A673 (cell line): ENCODE measurements at regions not wholly inside any gene's neighbourhood (a gene's known extent, or its start where the extent isn't known, plus 50 kb on each side); places are given as distances from the start of the nearest gene placed in this dataset.

Source experiments
- BruUV-seq: library from RNA; stranded (reverse); fragments of 400-500 nt; replicated peaks from 2 replicates; lab custom pipeline; 2021; lab: Mats Ljungman, UMichigan
- CTCF ChIA-PET: fragments of 300-600 bp; sonication (Branson Sonifier 250); formaldehyde crosslinking; loops from one replicate; lab custom pipeline; 2022; ENCODE audit warnings: antibody characterized with exemption; lab: Charles Lee
- POLR2A ChIA-PET: fragments of 300-600 bp; sonication (Branson Sonifier 250); formaldehyde crosslinking; loops from one replicate; lab custom pipeline; 2022; ENCODE audit warnings: antibody characterized with exemption; ENCODE audit not compliant: low non-redundant PET; lab: Charles Lee
- DNase-seq: peaks from one replicate; pipeline ENCODE4 v3.0.0-alpha.2; 2015; ENCODE audit warnings: low spot score
- H3K27ac ChIP-seq: fragments of 200-600 bp; sonication (generic); 2 replicates; pipeline ENCODE4 v1.5.1; 2016; ENCODE audit warnings: mixed run types, low read depth, mild to moderate bottlenecking, mixed read lengths, antibody characterized with exemption, low read length; ENCODE audit not compliant: poor library complexity, severe bottlenecking
- H3K27me3 ChIP-seq: fragments of 200-600 bp; sonication (generic); replicated peaks from 2 replicates; pipeline ENCODE4 v1.6.1; 2017; ENCODE audit warnings: mixed run types, low read depth, mild to moderate bottlenecking, mixed read lengths, antibody characterized with exemption, low read length; ENCODE audit not compliant: insufficient read depth, poor library complexity
- H3K36me3 ChIP-seq: fragments of 200-600 bp; sonication (generic); 2 replicates; pipeline ENCODE4 v1.6.1; 2016; ENCODE audit warnings: mixed run types, mild to moderate bottlenecking, mixed read lengths, antibody characterized with exemption, low read length; ENCODE audit not compliant: insufficient read depth, poor library complexity, severe bottlenecking
- H3K4me1 ChIP-seq: fragments of 200-600 bp; sonication (generic); 2 replicates; pipeline ENCODE4 v1.6.1; 2017; ENCODE audit warnings: mixed run types, mild to moderate bottlenecking, mixed read lengths, antibody characterized with exemption, low read length; ENCODE audit not compliant: insufficient read depth, poor library complexity, severe bottlenecking
- H3K4me3 ChIP-seq: fragments of 200-600 bp; sonication (generic); 2 replicates; pipeline ENCODE4 v1.5.1; 2016; ENCODE audit warnings: low read depth, mixed run types, mild to moderate bottlenecking, mixed read lengths, low read length; ENCODE audit not compliant: poor library complexity, severe bottlenecking
- H3K9me3 ChIP-seq: fragments of 200-600 bp; sonication (generic); 2 replicates; pipeline ENCODE4 v1.6.1; 2016; ENCODE audit warnings: mixed run types, low read depth, mild to moderate bottlenecking, mixed read lengths, antibody characterized with exemption, low read length; ENCODE audit not compliant: poor library complexity, severe bottlenecking
- EZH2 ChIP-seq: fragments of 200-600 bp; sonication (generic); IDR thresholded peaks from 2 replicates; pipeline ENCODE4 v1.6.1; 2017; ENCODE audit warnings: borderline replicate concordance, low read depth, mild to moderate bottlenecking, mixed read lengths, antibody characterized with exemption, low read length; ENCODE audit not compliant: poor library complexity, severe bottlenecking
- intact Hi-C: fragments of 100-400 bp; cut with micrococcal nuclease; formaldehyde crosslinking; loops from one replicate; pipeline ENCODE4 v1.10.0; 2022; ENCODE audit not compliant: unreplicated experiment
- TF ChIP-seq, protein P1 (sequence below): fragments of 300-800, 200-600 bp; sonication (generic); conservative IDR thresholded peaks from 2 replicates; pipeline ENCODE4 v1.5.1; 2017; ENCODE audit warnings: low read depth, mild to moderate bottlenecking, antibody characterized with exemption, low read length, moderate library complexity, mixed read lengths

DNA sequence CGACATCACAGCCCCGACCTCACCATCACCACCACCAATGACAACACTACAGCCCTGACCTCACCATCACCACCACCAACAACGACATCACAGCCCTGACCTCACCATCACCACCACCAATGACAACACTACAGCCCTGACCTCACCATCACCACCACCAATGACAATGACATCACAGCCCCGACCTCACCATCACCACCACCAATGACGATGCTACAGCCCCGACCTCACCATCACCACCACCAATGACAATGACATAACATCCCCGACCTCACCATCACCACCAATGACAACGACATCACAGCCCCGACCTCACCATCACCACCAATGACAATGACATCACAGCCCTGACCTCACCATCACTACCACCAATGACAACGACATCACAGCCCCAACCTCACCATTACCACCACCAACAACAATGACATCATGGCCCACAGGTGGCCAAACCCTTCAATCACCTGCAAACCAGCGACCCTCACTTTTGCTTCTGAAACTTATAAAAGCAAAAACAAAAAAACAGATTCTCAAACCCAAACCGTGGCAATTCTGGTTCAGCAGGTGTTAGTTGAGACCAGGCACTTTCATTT is 70.7 kb upstream of the TMEM18 start:
- no TSS peak for BruUV-seq
- Histone ChIP-seq H3K9me3 (no peaks in the 10 kb centered on the region), H3K27me3 (no peaks in the 10 kb centered on the region), H3K4me1 (no peaks in the 10 kb centered on the region), H3K36me3 (no peaks in the 10 kb centered on the region), H3K27ac (no peak overlapping the region), H3K4me3 (no peak overlapping the region)
- TF ChIP-seq EZH2: no peak
- TF ChIP-seq, protein P1, sequence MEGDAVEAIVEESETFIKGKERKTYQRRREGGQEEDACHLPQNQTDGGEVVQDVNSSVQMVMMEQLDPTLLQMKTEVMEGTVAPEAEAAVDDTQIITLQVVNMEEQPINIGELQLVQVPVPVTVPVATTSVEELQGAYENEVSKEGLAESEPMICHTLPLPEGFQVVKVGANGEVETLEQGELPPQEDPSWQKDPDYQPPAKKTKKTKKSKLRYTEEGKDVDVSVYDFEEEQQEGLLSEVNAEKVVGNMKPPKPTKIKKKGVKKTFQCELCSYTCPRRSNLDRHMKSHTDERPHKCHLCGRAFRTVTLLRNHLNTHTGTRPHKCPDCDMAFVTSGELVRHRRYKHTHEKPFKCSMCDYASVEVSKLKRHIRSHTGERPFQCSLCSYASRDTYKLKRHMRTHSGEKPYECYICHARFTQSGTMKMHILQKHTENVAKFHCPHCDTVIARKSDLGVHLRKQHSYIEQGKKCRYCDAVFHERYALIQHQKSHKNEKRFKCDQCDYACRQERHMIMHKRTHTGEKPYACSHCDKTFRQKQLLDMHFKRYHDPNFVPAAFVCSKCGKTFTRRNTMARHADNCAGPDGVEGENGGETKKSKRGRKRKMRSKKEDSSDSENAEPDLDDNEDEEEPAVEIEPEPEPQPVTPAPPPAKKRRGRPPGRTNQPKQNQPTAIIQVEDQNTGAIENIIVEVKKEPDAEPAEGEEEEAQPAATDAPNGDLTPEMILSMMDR: no peak
- intact Hi-C loops: no loop called here
- ChIA-PET POLR2A (no interaction called here), CTCF (no interaction called here)
- no peak for DNase-seq

DNA sequence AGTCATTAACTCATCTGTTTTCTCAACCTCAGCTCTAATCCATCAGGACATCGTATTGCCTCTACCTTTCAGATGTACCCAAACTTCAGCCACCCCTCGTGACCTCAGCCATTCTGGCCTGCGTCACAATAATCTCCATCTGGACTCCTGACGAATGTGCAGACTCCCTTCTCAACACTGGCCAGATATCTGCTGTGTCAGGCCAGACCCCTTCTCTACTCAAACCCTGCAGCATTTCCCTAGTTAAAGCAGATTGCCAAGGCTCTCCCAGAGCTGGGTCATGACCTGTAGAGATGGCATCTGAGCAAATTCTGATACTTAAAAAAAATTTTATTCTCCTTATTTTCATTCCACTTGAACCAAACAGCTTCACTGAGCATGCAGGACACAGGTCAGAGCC is 69.5 kb upstream of the TMEM18 start:
- intact Hi-C loops: no loop called here
- ChIA-PET CTCF (no interaction called here), POLR2A (no interaction called here)
- Histone ChIP-seq H3K36me3 (no peaks in the 10 kb centered on the region), H3K9me3 (no peaks in the 10 kb centered on the region), H3K4me3 (no peak overlapping the region), H3K27ac (no peak overlapping the region), H3K27me3 (no peaks in the 10 kb centered on the region), H3K4me1 (no peaks in the 10 kb centered on the region)
- DNase-seq: no peak
- no TSS peak for BruUV-seq
- TF ChIP-seq EZH2: no peak
- TF ChIP-seq, protein P1: no peak

DNA sequence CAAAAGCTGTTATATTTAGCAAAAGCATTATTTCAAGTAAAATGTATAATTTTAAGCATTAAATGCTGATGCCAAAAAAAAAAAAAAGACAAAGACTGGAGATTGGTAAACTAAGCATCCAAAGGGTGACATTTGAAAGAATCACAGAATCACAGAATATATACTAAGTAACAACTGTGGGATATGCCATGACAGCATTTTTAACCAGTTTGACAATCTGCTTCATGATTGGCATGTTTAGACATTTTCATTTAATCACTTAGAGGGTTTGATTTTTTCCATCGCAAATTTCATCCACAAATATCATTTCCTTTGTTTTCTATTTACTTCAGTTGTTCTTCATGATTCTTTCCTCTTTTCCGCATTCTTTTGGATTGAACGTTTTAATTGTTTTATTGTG is 66.9 kb upstream of the TMEM18 start:
- POLR2A ChIA-PET: no interaction called here

More for the DNA sequence above, 66.9 kb upstream of the TMEM18 start:
- TF ChIP-seq, protein P1: no peak
- no peak for TF ChIP-seq EZH2
- Histone ChIP-seq H3K4me1 (peaks cover 6% of the 10 kb centered on the region), H3K36me3 (no peaks in the 10 kb centered on the region), H3K27ac (no peak overlapping the region), H3K9me3 (no peaks in the 10 kb centered on the region), H3K27me3 (no peaks in the 10 kb centered on the region), H3K4me3 (no peak overlapping the region)
- intact Hi-C loops: loop anchor here (5.0 kb wide), 1 partner anchor 67 kb away; the partner anchor contains the start of gene TMEM18
- no peak for DNase-seq
- no TSS peak for BruUV-seq
- CTCF ChIA-PET: no interaction called here
